Osteoblast (primary cell): ENCODE measurements at regions not wholly inside any gene's neighbourhood (a gene's known extent, or its start where the extent isn't known, plus 50 kb on each side); places are given as distances from the start of the nearest gene placed in this dataset.

Source experiments
- DNase-seq: peaks from one replicate; pipeline ENCODE4 v3.0.0; 2011; ENCODE audit warnings: low spot score, mixed read lengths; ENCODE audit not compliant: insufficient read length; ENCODE audit errors: missing footprints
- H2AFZ ChIP-seq: 2 replicates; pipeline ENCODE4 v1.6.0; 2011; ENCODE audit warnings: mild to moderate bottlenecking, low read length
- H3K27ac ChIP-seq: 2 replicates; pipeline ENCODE4 v1.5.1; 2011; ENCODE audit warnings: mild to moderate bottlenecking, low read depth, low read length, moderate library complexity
- H3K27me3 ChIP-seq: 2 replicates; pipeline ENCODE4 v1.6.0; 2012; ENCODE audit warnings: mild to moderate bottlenecking, control low read depth, inconsistent platforms, low read length, moderate library complexity; ENCODE audit not compliant: insufficient read depth
- H3K36me3 ChIP-seq: 2 replicates; pipeline ENCODE4 v1.5.1; 2011; ENCODE audit warnings: mild to moderate bottlenecking, low read length, control low read depth, moderate library complexity; ENCODE audit not compliant: insufficient read depth
- H3K4me1 ChIP-seq: 2 replicates; pipeline ENCODE4 v1.5.1; 2011; ENCODE audit warnings: mild to moderate bottlenecking, low read length, control low read depth, moderate library complexity; ENCODE audit not compliant: insufficient read depth
- H3K4me2 ChIP-seq: 2 replicates; pipeline ENCODE4 v1.6.0; 2011; ENCODE audit warnings: mild to moderate bottlenecking, low read length; ENCODE audit not compliant: insufficient read depth
- H3K4me3 ChIP-seq: fragments of 200-600 bp; sonication (generic); 3 replicates; pipeline ENCODE4 v1.5.1; 2012; ENCODE audit warnings: mild to moderate bottlenecking, low read length, inconsistent platforms; ENCODE audit not compliant: insufficient read depth
- H3K79me2 ChIP-seq: 2 replicates; pipeline ENCODE4 v1.6.0; 2012; ENCODE audit warnings: mild to moderate bottlenecking, low read length, control low read depth, inconsistent platforms; ENCODE audit not compliant: insufficient read depth
- H3K9me3 ChIP-seq: 2 replicates; pipeline ENCODE4 v1.5.1; 2011; ENCODE audit warnings: low read depth, low read length, control low read depth
- H4K20me1 ChIP-seq: 2 replicates; pipeline ENCODE4 v1.6.0; 2012; ENCODE audit warnings: mild to moderate bottlenecking, low read length, control low read depth; ENCODE audit not compliant: insufficient read depth
- TF ChIP-seq, protein P1 (sequence below): IDR thresholded peaks from 2 replicates; pipeline ENCODE4 v1.5.1; 2011; ENCODE audit warnings: mild to moderate bottlenecking, low read depth, low read length, moderate library complexity; ENCODE audit errors: extremely low read depth

DNA sequence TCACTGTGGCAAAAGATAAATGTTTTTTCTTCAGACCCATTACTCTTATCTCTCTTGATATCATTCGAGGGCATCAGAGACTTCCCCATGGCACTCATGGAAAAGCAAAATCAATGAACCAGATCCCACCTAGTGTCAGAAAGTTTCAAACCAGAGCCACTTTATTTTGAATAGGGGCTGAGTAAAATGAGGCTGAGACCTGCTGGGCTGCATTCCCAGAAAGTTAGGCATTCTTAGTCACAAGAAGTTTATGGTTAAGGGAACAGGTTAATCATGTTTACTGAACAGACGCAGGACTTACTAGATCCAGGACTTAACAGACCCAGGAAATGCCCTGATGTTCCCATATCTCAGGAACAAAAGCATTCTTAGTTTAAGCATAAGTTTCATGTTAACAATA is 369.9 kb downstream of the BTBD3 start:
- no peaks in the 10 kb centered on the region for H3K27me3 ChIP-seq
- no peaks in the 10 kb centered on the region for H3K9me3 ChIP-seq
- H4K20me1 ChIP-seq: no peaks in the 10 kb centered on the region
- H3K27ac ChIP-seq: no peak overlapping the region
- no peak overlapping the region for H3K4me3 ChIP-seq
- no peaks in the 10 kb centered on the region for H3K79me2 ChIP-seq
- no peak for DNase-seq
- H3K4me2 ChIP-seq: no peak overlapping the region
- TF ChIP-seq, protein P1, sequence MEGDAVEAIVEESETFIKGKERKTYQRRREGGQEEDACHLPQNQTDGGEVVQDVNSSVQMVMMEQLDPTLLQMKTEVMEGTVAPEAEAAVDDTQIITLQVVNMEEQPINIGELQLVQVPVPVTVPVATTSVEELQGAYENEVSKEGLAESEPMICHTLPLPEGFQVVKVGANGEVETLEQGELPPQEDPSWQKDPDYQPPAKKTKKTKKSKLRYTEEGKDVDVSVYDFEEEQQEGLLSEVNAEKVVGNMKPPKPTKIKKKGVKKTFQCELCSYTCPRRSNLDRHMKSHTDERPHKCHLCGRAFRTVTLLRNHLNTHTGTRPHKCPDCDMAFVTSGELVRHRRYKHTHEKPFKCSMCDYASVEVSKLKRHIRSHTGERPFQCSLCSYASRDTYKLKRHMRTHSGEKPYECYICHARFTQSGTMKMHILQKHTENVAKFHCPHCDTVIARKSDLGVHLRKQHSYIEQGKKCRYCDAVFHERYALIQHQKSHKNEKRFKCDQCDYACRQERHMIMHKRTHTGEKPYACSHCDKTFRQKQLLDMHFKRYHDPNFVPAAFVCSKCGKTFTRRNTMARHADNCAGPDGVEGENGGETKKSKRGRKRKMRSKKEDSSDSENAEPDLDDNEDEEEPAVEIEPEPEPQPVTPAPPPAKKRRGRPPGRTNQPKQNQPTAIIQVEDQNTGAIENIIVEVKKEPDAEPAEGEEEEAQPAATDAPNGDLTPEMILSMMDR: no peak
- H3K36me3 ChIP-seq: no peaks in the 10 kb centered on the region
- no peaks in the 10 kb centered on the region for H3K4me1 ChIP-seq
- no peak overlapping the region for H2AFZ ChIP-seq

DNA sequence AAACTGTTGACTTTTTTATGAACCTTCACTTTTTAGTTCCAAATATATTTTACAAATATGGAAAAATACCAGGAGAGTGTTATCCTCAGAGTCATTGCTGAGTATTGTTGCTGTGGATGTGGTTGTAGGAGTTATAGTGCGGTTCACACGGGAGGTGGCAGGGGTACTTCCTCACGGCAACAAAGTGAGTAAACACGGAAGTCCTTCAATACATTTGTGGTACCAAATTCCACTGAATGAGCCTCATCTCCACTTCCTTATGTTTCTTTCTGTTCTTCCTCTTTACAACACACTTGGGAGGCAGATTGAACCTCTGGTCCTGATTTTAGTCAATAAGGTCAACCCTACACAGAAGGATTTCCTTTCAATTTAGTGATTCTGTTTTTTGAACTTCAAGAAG is 371.8 kb downstream of the BTBD3 start:
- TF ChIP-seq, protein P1: no peak
- Histone ChIP-seq H3K4me1 (no peaks in the 10 kb centered on the region), H3K27ac (no peak overlapping the region), H3K9me3 (no peaks in the 10 kb centered on the region), H3K36me3 (no peaks in the 10 kb centered on the region), H4K20me1 (no peaks in the 10 kb centered on the region), H3K79me2 (no peaks in the 10 kb centered on the region), H2AFZ (no peak overlapping the region), H3K27me3 (no peaks in the 10 kb centered on the region), H3K4me2 (no peak overlapping the region), H3K4me3 (no peak overlapping the region)
- DNase-seq: no peak

DNA sequence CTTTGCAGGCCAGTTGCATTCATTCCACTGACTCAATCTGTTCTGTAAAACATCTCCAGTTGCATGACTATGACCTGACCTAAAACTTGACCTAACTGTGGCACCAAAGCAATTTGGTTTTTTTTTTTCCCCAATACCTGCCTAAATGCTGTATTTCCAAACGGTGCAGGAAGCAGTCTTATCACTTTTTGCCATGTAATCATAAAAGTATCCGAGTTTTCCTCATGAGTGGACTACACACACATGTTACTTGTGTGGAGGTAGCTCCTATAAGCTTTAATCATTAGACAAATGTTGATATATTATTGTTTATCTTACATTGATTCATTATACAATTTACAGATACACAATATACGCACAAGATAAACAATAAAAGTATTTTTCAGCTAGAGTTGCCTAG is 373.7 kb downstream of the BTBD3 start:
- DNase-seq: no peak
- no peaks in the 10 kb centered on the region for H3K36me3 ChIP-seq
- no peaks in the 10 kb centered on the region for H3K79me2 ChIP-seq
- no peak overlapping the region for H2AFZ ChIP-seq
- no peaks in the 10 kb centered on the region for H3K9me3 ChIP-seq
- TF ChIP-seq, protein P1: no peak
- no peak overlapping the region for H3K4me3 ChIP-seq
- H3K27ac ChIP-seq: no peak overlapping the region
- no peaks in the 10 kb centered on the region for H3K4me1 ChIP-seq
- H3K4me2 ChIP-seq: no peak overlapping the region
- H3K27me3 ChIP-seq: no peaks in the 10 kb centered on the region
- no peaks in the 10 kb centered on the region for H4K20me1 ChIP-seq

DNA sequence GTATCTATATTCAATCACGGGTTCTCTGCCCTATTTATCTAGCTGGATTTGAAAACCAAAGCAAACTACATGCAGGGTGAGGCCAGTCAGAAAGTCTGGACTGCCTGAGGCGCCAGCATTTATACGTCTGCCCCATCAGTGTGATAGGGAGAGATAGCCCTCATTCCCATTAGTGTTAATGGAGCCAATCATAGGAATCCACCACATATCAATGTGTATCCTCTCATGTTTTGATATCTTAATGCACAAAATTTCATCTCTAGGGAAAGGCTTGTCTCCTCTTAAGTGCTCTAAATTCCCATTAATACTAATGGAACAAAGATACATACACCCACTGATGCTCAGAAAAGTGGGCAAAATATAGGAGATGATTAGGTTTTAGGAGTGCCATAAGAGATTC is 376.2 kb downstream of the BTBD3 start:
- H3K4me2 ChIP-seq: no peak overlapping the region
- no peaks in the 10 kb centered on the region for H3K79me2 ChIP-seq
- no peaks in the 10 kb centered on the region for H3K9me3 ChIP-seq
- TF ChIP-seq, protein P1: no peak
- H2AFZ ChIP-seq: no peak overlapping the region
- H3K27ac ChIP-seq: no peak overlapping the region
- H4K20me1 ChIP-seq: no peaks in the 10 kb centered on the region
- no peak for DNase-seq
- no peak overlapping the region for H3K4me3 ChIP-seq
- H3K36me3 ChIP-seq: no peaks in the 10 kb centered on the region
- H3K4me1 ChIP-seq: no peaks in the 10 kb centered on the region
- no peaks in the 10 kb centered on the region for H3K27me3 ChIP-seq
